ENCODE measurements at regions not wholly inside any gene's neighbourhood (a gene's known extent, or its start where the extent isn't known, plus 50 kb on each side); places are given as distances from the start of the nearest gene placed in this dataset.

GRCh38 chr9:109862452-109862851 lies 82.5 kb downstream of the PALM2AKAP2 start:
- TF ChIP-seq ZNF660 (CRISPR knock-in tag; IDR thresholded peaks at IDR 0.05; ENCODE audit: borderline replicate concordance, low read depth), result no peak
- TF ChIP-seq ZNF430 (CRISPR knock-in tag; IDR thresholded peaks at IDR 0.05), result no peak
